Keratinocyte (primary cell): ENCODE measurements at regions not wholly inside any gene's neighbourhood (a gene's known extent, or its start where the extent isn't known, plus 50 kb on each side); places are given as distances from the start of the nearest gene placed in this dataset.

Source experiments
- DNase-seq: peaks from one replicate; pipeline ENCODE4 v3.0.0-alpha.2; 2011; ENCODE audit warnings: low read depth, missing footprints, low spot score
- FAIRE-seq: peaks from 2 replicates; lab custom pipeline; 2011; peaks lifted over from hg19 to GRCh38; lab: Jason Lieb, UNC
- H2AFZ ChIP-seq: 2 replicates; pipeline ENCODE4 v1.6.0; 2012; ENCODE audit warnings: low read length, control low read depth, inconsistent platforms; ENCODE audit not compliant: control insufficient read depth
- H3K27ac ChIP-seq: 2 replicates; pipeline ENCODE4 v1.5.1; 2011; ENCODE audit warnings: low read length; ENCODE audit not compliant: control insufficient read depth, insufficient read depth
- H3K27me3 ChIP-seq: 3 replicates; pipeline ENCODE4 v1.6.0; 2011; ENCODE audit warnings: low read length; ENCODE audit not compliant: control insufficient read depth, insufficient read depth; ENCODE audit errors: extremely low read depth
- H3K36me3 ChIP-seq, 2 experiments: 2 replicates in 1 of 2; 3 replicates in 1 of 2; pipeline ENCODE4 v1.5.1; 2011; ENCODE audit warnings: low read length in 2 of 2, mild to moderate bottlenecking in 1 of 2; ENCODE audit not compliant: control insufficient read depth in 2 of 2, insufficient read depth in 2 of 2; ENCODE audit errors: extremely low read depth in 1 of 2
- H3K4me1 ChIP-seq: 3 replicates; pipeline ENCODE4 v1.5.1; 2011; ENCODE audit warnings: low read length; ENCODE audit not compliant: control insufficient read depth, insufficient read depth; ENCODE audit errors: extremely low read depth
- H3K4me2 ChIP-seq: 3 replicates; pipeline ENCODE4 v1.6.0; 2011; ENCODE audit warnings: low read depth, low read length; ENCODE audit not compliant: control insufficient read depth, insufficient read depth; ENCODE audit errors: extremely low read depth
- H3K4me3 ChIP-seq, 3 experiments: fragments of 200-600 bp in 1 of 3; sonication (generic) in 1 of 3; 2 replicates in 2 of 3; 3 replicates in 1 of 3; pipeline ENCODE4 v1.5.1; 2011 to 2016; ENCODE audit warnings: low read length in 3 of 3, mild to moderate bottlenecking in 3 of 3, control low read depth in 2 of 3, inconsistent platforms in 1 of 3, low read depth in 1 of 3, mixed read lengths in 1 of 3, mixed run types in 1 of 3, moderate library complexity in 1 of 3; ENCODE audit not compliant: control insufficient read depth in 2 of 3, insufficient read depth in 2 of 3; ENCODE audit errors: extremely low read depth in 1 of 3
- H3K79me2 ChIP-seq: 2 replicates; pipeline ENCODE4 v1.6.0; 2012; ENCODE audit warnings: low read length; ENCODE audit not compliant: control insufficient read depth, insufficient read depth
- H3K9ac ChIP-seq: 3 replicates; pipeline ENCODE4 v1.6.0; 2011; ENCODE audit warnings: low read length; ENCODE audit not compliant: control insufficient read depth, insufficient read depth; ENCODE audit errors: extremely low read depth
- H3K9me1 ChIP-seq: 3 replicates; pipeline ENCODE4 v1.6.0; 2011; ENCODE audit warnings: low read length; ENCODE audit not compliant: control insufficient read depth, insufficient read depth; ENCODE audit errors: extremely low read depth
- H3K9me3 ChIP-seq: 2 replicates; pipeline ENCODE4 v1.5.1; 2012; ENCODE audit warnings: low read depth, low read length; ENCODE audit not compliant: control insufficient read depth
- H4K20me1 ChIP-seq: 3 replicates; pipeline ENCODE4 v1.6.0; 2011; ENCODE audit warnings: low read length; ENCODE audit not compliant: control insufficient read depth, insufficient read depth; ENCODE audit errors: extremely low read depth
- CTCF ChIP-seq, 3 experiments: IDR thresholded peaks in 1 of 3; conservative IDR thresholded peaks in 1 of 3; optimal IDR thresholded peaks in 1 of 3; 2 replicates in 2 of 3; 3 replicates in 1 of 3; pipeline versions ENCODE3 to v1.5.1; 2011; ENCODE audit warnings: low read length in 3 of 3, mild to moderate bottlenecking in 3 of 3, moderate library complexity in 2 of 3, control low read depth in 1 of 3, inconsistent platforms in 1 of 3; ENCODE audit not compliant: insufficient read depth in 2 of 3; ENCODE audit errors: extremely low read depth in 1 of 3
- EZH2 ChIP-seq: IDR thresholded peaks from one replicate; pipeline ENCODE4 v1.6.1; 2012; ENCODE audit warnings: inconsistent platforms, mild to moderate bottlenecking, low read length, moderate library complexity
- dilution Hi-C: fragments of 300-500 bp; cut with MboI; formaldehyde crosslinking; loops from one replicate; pipeline ENCODE4 v1.7.0; 2020; ENCODE audit warnings: low sequenced_read_pairs; ENCODE audit not compliant: extremely low pct_ligation_motif_present

GRCh38 chr16:13359835-13360234 lies 458.4 kb downstream of the SHISA9 start:
- no peaks in the 10 kb centered on the region for H4K20me1 ChIP-seq
- TF ChIP-seq CTCF (optimal IDR thresholded peaks at IDR 0.05 in 1 of 3, IDR thresholded peaks at IDR 0.05 in 1 of 3, conservative IDR thresholded peaks at IDR 0.05 in 1 of 3; ENCODE audit: extremely low read depth in 1 of 3, insufficient read depth in 2 of 3, low read length in 3 of 3) (no peak), EZH2 (no peak)
- H3K4me1 ChIP-seq, result no peaks in the 10 kb centered on the region
- H3K9me3 ChIP-seq, result no peaks in the 10 kb centered on the region
- H3K36me3 ChIP-seq, result no peaks in the 10 kb centered on the region
- dilution Hi-C loops, result no loop called here
- no peaks in the 10 kb centered on the region for H3K9me1 ChIP-seq
- no peak overlapping the region for H3K4me2 ChIP-seq
- H2AFZ ChIP-seq, result no peak overlapping the region
- no peak overlapping the region for H3K4me3 ChIP-seq
- FAIRE-seq (no peak), DNase-seq (no peak)
- no peaks in the 10 kb centered on the region for H3K79me2 ChIP-seq
- H3K9ac ChIP-seq, result no peak overlapping the region
- H3K27ac ChIP-seq, result no peak overlapping the region
- no peaks in the 10 kb centered on the region for H3K27me3 ChIP-seq

DNA sequence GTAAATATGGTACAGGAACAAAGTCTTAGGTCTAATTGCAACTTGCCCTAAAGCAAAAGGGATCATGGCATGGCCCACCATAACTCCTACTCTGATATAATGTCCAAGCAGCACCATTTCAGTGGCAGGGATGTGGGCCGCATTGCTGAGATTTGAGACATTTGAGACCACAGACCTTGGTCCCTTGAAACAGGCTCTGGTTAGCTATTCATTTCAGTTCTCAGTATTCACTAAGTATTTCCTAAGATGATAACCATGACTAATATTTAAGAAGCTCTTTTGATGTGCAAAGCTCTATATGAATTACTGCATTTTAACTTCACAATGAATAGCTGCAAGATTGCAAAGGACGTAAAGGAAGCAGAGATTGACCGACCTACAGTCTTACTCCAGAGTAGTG lies 471.0 kb downstream of the SHISA9 start:
- DNase-seq (no peak), FAIRE-seq (no peak)
- Histone ChIP-seq H3K79me2 (no peaks in the 10 kb centered on the region), H3K9ac (no peak overlapping the region), H3K36me3 (no peaks in the 10 kb centered on the region), H3K9me3 (no peaks in the 10 kb centered on the region), H3K27ac (no peak overlapping the region), H3K9me1 (no peaks in the 10 kb centered on the region), H3K4me2 (no peak overlapping the region), H4K20me1 (no peaks in the 10 kb centered on the region), H2AFZ (no peak overlapping the region), H3K4me3 (no peak overlapping the region), H3K4me1 (no peaks in the 10 kb centered on the region), H3K27me3 (no peaks in the 10 kb centered on the region)
- TF ChIP-seq CTCF (optimal IDR thresholded peaks at IDR 0.05 in 1 of 3, IDR thresholded peaks at IDR 0.05 in 1 of 3, conservative IDR thresholded peaks at IDR 0.05 in 1 of 3; ENCODE audit: extremely low read depth in 1 of 3, insufficient read depth in 2 of 3, low read length in 3 of 3), result no peak
- dilution Hi-C loops, result no loop called here
